Loucy (cell line): ENCODE measurements at regions not wholly inside any gene's neighbourhood (a gene's known extent, or its start where the extent isn't known, plus 50 kb on each side); places are given as distances from the start of the nearest gene placed in this dataset.

Source experiments
- H2AFZ ChIP-seq: fragments of 200-600 bp; sonication (generic); 2 replicates; pipeline ENCODE4 v1.6.0; 2016; ENCODE audit warnings: antibody characterized with exemption, mild to moderate bottlenecking, low read length, moderate library complexity
- H3F3A ChIP-seq: fragments of 200-600 bp; 2 replicates; pipeline ENCODE4 v1.6.0; 2016; ENCODE audit warnings: antibody characterized with exemption, low read depth, mild to moderate bottlenecking
- H3K27me3 ChIP-seq: fragments of 200-600 bp; sonication (generic); 2 replicates; pipeline ENCODE4 v1.6.1; 2014; ENCODE audit warnings: low read length, mild to moderate bottlenecking; ENCODE audit not compliant: insufficient read depth, poor library complexity, severe bottlenecking
- H3K36me3 ChIP-seq: fragments of 200-600 bp; sonication (generic); 2 replicates; pipeline ENCODE4 v1.6.1; 2016; ENCODE audit warnings: low read length; ENCODE audit not compliant: insufficient read depth
- H3K4me1 ChIP-seq: fragments of 200-600 bp; sonication (generic); 2 replicates; pipeline ENCODE4 v1.5.1; 2014; ENCODE audit warnings: low read length, mild to moderate bottlenecking; ENCODE audit not compliant: insufficient read depth, poor library complexity, severe bottlenecking
- H3K4me2 ChIP-seq: fragments of 200-600 bp; sonication (generic); 2 replicates; pipeline ENCODE4 v1.6.0; 2014; ENCODE audit warnings: antibody characterized with exemption, low read length, low read depth, mild to moderate bottlenecking; ENCODE audit not compliant: poor library complexity, severe bottlenecking
- H3K4me3 ChIP-seq: fragments of 200-600 bp; sonication (generic); 2 replicates; pipeline ENCODE4 v1.5.1; 2014; ENCODE audit warnings: low read length, mild to moderate bottlenecking, mixed read lengths; ENCODE audit not compliant: poor library complexity, severe bottlenecking
- H3K79me2 ChIP-seq: fragments of 200-600 bp; sonication (generic); 2 replicates; pipeline ENCODE4 v1.6.1; 2014; ENCODE audit warnings: low read length; ENCODE audit not compliant: insufficient read depth
- H3K9ac ChIP-seq: fragments of 200-600 bp; sonication (generic); 2 replicates; pipeline ENCODE4 v1.6.0; 2014; ENCODE audit warnings: mild to moderate bottlenecking, low read depth, low read length, moderate library complexity; ENCODE audit not compliant: poor library complexity, severe bottlenecking
- H3K9me2 ChIP-seq: fragments of 200-600 bp; sonication (generic); replicated peaks from 2 replicates; pipeline ENCODE4 v1.6.1; 2016; ENCODE audit warnings: low read depth, low read length, mixed read lengths
- H3K9me3 ChIP-seq: fragments of 200-600 bp; sonication (generic); 2 replicates; pipeline ENCODE4 v1.6.1; 2014; ENCODE audit warnings: mild to moderate bottlenecking, antibody characterized with exemption, low read length, low read depth; ENCODE audit not compliant: insufficient read depth
- H4K20me1 ChIP-seq: fragments of 200-600 bp; sonication (generic); 2 replicates; pipeline ENCODE4 v1.6.0; 2014; ENCODE audit warnings: antibody characterized with exemption, low read length, mild to moderate bottlenecking; ENCODE audit not compliant: insufficient read depth, poor library complexity, severe bottlenecking
- EZH2phosphoT487 ChIP-seq: fragments of 200-600 bp; IDR thresholded peaks from 2 replicates; pipeline ENCODE4 v1.6.1; 2018; ENCODE audit warnings: antibody characterized with exemption, mild to moderate bottlenecking, moderate library complexity, borderline replicate concordance
- TF ChIP-seq, protein P1 (sequence below): fragments of 200-600 bp; sonication (generic); conservative IDR thresholded peaks from 2 replicates; pipeline ENCODE4 v1.5.1; 2014; ENCODE audit warnings: mild to moderate bottlenecking, antibody characterized with exemption, low read length

DNA sequence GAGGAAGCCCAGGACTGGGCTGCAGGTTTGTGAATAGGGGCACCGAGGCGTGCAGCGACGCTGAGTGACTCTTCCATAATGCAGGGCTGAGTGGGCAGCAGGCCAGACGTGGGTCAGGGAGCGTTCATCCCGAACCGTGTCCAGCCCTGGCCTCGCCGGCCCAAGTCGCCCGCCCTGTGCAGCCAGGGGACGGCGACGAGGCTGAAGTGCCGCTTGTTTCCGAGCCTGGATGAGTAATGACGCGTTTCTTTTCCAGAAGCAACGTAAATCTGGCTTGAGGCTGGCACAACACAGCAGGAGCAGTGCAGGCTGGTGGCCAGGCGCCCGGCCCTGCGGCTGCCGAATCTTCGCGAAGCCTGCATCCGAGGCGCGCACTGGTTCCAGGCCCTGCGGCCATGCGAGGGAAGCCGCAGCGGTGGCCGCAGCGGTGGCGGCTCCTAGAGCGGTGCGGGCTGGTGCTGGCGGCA lies 74.0 kb upstream of the SEC61G start:
- Histone ChIP-seq H3K79me2 (no peaks in the 10 kb centered on the region), H3K4me1 (no peaks in the 10 kb centered on the region), H3K9ac (no peak overlapping the region), H3F3A (no peaks in the 10 kb centered on the region), H3K9me2 (no peaks in the 10 kb centered on the region), H3K36me3 (no peaks in the 10 kb centered on the region), H3K27me3 (no peaks in the 10 kb centered on the region), H2AFZ (no peak overlapping the region), H3K9me3 (no peaks in the 10 kb centered on the region; the same call in 1 of the 2 replicates), H3K4me3 (no peak overlapping the region), H3K4me2 (no peak overlapping the region), H4K20me1 (no peaks in the 10 kb centered on the region)
- no peak for TF ChIP-seq EZH2phosphoT487
- TF ChIP-seq, protein P1, sequence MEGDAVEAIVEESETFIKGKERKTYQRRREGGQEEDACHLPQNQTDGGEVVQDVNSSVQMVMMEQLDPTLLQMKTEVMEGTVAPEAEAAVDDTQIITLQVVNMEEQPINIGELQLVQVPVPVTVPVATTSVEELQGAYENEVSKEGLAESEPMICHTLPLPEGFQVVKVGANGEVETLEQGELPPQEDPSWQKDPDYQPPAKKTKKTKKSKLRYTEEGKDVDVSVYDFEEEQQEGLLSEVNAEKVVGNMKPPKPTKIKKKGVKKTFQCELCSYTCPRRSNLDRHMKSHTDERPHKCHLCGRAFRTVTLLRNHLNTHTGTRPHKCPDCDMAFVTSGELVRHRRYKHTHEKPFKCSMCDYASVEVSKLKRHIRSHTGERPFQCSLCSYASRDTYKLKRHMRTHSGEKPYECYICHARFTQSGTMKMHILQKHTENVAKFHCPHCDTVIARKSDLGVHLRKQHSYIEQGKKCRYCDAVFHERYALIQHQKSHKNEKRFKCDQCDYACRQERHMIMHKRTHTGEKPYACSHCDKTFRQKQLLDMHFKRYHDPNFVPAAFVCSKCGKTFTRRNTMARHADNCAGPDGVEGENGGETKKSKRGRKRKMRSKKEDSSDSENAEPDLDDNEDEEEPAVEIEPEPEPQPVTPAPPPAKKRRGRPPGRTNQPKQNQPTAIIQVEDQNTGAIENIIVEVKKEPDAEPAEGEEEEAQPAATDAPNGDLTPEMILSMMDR = no peak

DNA sequence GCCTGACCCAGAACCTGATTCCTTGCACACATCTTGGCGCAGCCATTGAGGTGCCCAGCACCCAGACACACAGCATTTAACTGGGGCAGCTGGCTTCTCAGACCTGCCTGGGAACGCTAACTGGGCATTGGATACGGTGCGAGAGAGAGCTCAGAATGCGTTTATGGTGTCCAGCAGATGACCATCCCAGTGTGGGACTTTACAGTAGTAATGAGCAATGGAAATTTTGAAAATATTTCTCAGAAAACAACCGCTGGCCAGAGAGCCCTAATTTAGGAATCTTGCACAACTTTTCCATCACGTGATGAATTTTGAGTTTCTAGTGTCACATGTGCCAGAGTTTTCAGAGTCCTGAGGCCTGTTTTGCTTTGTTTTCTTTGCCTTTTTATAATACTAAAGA lies 78.2 kb upstream of the SEC61G start:
- Histone ChIP-seq H3K4me3 (no peak overlapping the region), H3K9ac (no peak overlapping the region), H3F3A (no peaks in the 10 kb centered on the region), H3K4me1 (no peaks in the 10 kb centered on the region), H3K9me2 (no peaks in the 10 kb centered on the region), H3K4me2 (no peak overlapping the region), H3K36me3 (no peaks in the 10 kb centered on the region), H4K20me1 (no peaks in the 10 kb centered on the region), H2AFZ (no peak overlapping the region), H3K79me2 (no peaks in the 10 kb centered on the region), H3K9me3 (no peaks in the 10 kb centered on the region; the same call in 1 of the 2 replicates), H3K27me3 (no peaks in the 10 kb centered on the region)
- TF ChIP-seq, protein P1 = no peak
- no peak for TF ChIP-seq EZH2phosphoT487

DNA sequence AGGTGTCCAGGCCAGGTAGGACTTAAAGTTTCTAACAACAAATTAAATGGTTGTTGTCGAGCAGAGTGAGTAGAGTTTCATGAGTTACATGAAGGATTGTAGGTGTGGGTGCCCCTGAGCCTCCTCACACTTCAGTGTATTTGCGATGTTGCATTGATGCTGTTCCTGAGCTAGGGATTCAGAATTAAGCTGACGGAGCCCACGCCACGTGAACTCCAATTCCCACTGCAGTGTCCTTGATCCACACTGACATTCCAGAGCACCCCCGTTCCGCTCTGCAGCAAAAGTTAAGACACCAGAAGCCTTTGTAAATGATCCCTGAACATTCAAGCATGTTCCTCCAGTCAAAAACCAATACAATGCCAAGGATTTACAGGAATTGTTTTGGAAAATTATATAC lies 78.8 kb upstream of the SEC61G start:
- no peak overlapping the region for H3K4me2 ChIP-seq

DNA sequence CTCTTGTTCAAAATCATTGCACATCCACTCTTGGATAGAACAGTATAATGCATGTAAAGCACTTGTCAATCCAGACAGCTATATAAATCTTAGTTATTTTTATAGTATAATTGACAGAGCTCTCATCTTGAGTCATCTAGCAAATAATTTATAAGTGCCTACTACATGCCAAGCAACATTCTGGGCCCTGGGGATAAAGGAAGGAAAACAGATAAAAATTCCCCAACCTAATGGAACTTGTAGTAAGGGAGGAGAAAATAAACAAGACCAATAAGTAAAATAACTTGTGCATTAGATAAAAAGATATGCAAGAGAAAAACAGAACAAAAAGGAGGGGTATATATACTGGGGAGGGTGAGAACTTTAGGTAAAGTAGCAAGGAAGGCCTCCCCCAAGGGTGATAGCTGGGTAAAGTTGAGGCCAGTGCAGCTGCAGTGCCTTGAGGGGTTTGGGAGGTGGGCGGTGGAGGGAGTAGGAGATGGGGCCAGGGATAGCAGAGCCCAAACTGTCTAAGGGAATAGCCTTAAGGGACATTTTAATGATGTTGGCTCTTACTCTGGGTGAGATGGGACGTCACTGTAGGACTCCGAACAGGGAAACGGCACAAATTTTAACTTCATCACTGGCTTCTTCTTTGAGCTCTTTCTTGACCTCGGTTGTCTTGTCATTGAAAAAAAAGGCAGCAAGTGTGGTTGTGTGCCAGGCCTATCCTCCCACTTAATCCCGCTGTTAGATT lies 79.3 kb upstream of the SEC61G start:
- no peaks in the 10 kb centered on the region for H3K79me2 ChIP-seq
- no peaks in the 10 kb centered on the region for H3F3A ChIP-seq
- no peaks in the 10 kb centered on the region; the same call in 1 of the 2 replicates for H3K9me3 ChIP-seq
- no peak overlapping the region for H3K4me2 ChIP-seq
- H3K4me1 ChIP-seq = no peaks in the 10 kb centered on the region
- H3K9ac ChIP-seq = no peak overlapping the region
- no peak overlapping the region for H3K4me3 ChIP-seq
- no peaks in the 10 kb centered on the region for H3K36me3 ChIP-seq
- H2AFZ ChIP-seq = no peak overlapping the region
- TF ChIP-seq EZH2phosphoT487 = no peak
- TF ChIP-seq, protein P1 = no peak
- no peaks in the 10 kb centered on the region for H3K27me3 ChIP-seq
- no peaks in the 10 kb centered on the region for H3K9me2 ChIP-seq
- no peaks in the 10 kb centered on the region for H4K20me1 ChIP-seq

More for the DNA sequence above, 78.8 kb upstream of the SEC61G start:
- Histone ChIP-seq H3K9ac (no peak overlapping the region), H4K20me1 (no peaks in the 10 kb centered on the region), H3K9me3 (no peaks in the 10 kb centered on the region; the same call in 1 of the 2 replicates), H3F3A (no peaks in the 10 kb centered on the region), H3K4me3 (no peak overlapping the region), H3K27me3 (no peaks in the 10 kb centered on the region), H3K9me2 (no peaks in the 10 kb centered on the region), H2AFZ (no peak overlapping the region), H3K4me1 (no peaks in the 10 kb centered on the region), H3K79me2 (no peaks in the 10 kb centered on the region), H3K36me3 (no peaks in the 10 kb centered on the region)
- TF ChIP-seq EZH2phosphoT487 = no peak
